NT2/D1 (cell line): ENCODE measurements at regions not wholly inside any gene's neighbourhood (a gene's known extent, or its start where the extent isn't known, plus 50 kb on each side); places are given as distances from the start of the nearest gene placed in this dataset.
A peak's percentile ranks its signal among the peaks of the same experiment; 100 is the strongest.

Experiments
- DNase-seq: peaks from one replicate; pipeline ENCODE4 v3.0.0-alpha.2; 2011; ENCODE audit warnings: low read depth, low spot score
- H3K27me3 ChIP-seq: 2 replicates; pipeline ENCODE4 v1.6.0; 2011; ENCODE audit warnings: mild to moderate bottlenecking; ENCODE audit not compliant: insufficient read length, insufficient read depth
- H3K36me3 ChIP-seq: 2 replicates; pipeline ENCODE4 v1.6.1; 2011; ENCODE audit warnings: mild to moderate bottlenecking, low read length, mixed read lengths; ENCODE audit not compliant: insufficient read depth, insufficient read length
- H3K4me1 ChIP-seq: 2 replicates; pipeline ENCODE4 v1.5.1; 2011; ENCODE audit not compliant: insufficient read depth, insufficient read length
- H3K4me3 ChIP-seq: 2 replicates; pipeline ENCODE4 v1.5.1; 2011; ENCODE audit warnings: low read depth; ENCODE audit not compliant: insufficient read length
- H3K9ac ChIP-seq: 2 replicates; pipeline ENCODE4 v1.6.0; 2011; ENCODE audit warnings: low read depth; ENCODE audit not compliant: insufficient read length
- H3K9me3 ChIP-seq: 2 replicates; pipeline ENCODE4 v1.5.1; 2011; ENCODE audit warnings: mild to moderate bottlenecking, low read length; ENCODE audit not compliant: insufficient read depth
- SUZ12 ChIP-seq: IDR thresholded peaks from 2 replicates; pipeline ENCODE4 v1.6.1; 2011; ENCODE audit not compliant: insufficient read length, insufficient read depth; ENCODE audit errors: extremely low read depth
- YY1 ChIP-seq: IDR thresholded peaks from 2 replicates; pipeline ENCODE4 v1.6.1; 2011; ENCODE audit not compliant: insufficient read length, insufficient read depth
- ZNF274 ChIP-seq: IDR thresholded peaks from 2 replicates; pipeline ENCODE4 v1.6.1; 2011; ENCODE audit warnings: mild to moderate bottlenecking, low read depth, low read length

- H3K4me3 ChIP-seq = no peak overlapping the region
- H3K9ac ChIP-seq = no peak overlapping the region
- DNase-seq = no peak
- H3K27me3 ChIP-seq = no peaks in the 10 kb centered on the region
- no peak for TF ChIP-seq YY1
- TF ChIP-seq ZNF274 = no peak
- no peak for TF ChIP-seq SUZ12
- peaks cover 28% of the 10 kb centered on the region for H3K9me3 ChIP-seq
- no peaks in the 10 kb centered on the region for H3K36me3 ChIP-seq
- no peaks in the 10 kb centered on the region for H3K4me1 ChIP-seq
These were observed 56.1 kb upstream of the PKP2 start for GRCh38 chr12:32952681-32953080.

- no peak for DNase-seq
- H3K4me1 ChIP-seq = no peaks in the 10 kb centered on the region
- H3K9ac ChIP-seq = no peak overlapping the region
- no peak overlapping the region for H3K4me3 ChIP-seq
- peaks cover 7% of the 10 kb centered on the region; the same call in 1 of the 2 replicates for H3K9me3 ChIP-seq
- no peaks in the 10 kb centered on the region for H3K27me3 ChIP-seq
- no peaks in the 10 kb centered on the region for H3K36me3 ChIP-seq
- TF ChIP-seq SUZ12 (no peak), YY1 (no peak), ZNF274 (no peak)
These were observed 53.2 kb upstream of the PKP2 start for GRCh38 chr12:32949815-32950214.

GRCh38 chr12:32947206-32948067, 50.9 kb upstream of the PKP2 start:
- H3K27me3 ChIP-seq = no peaks in the 10 kb centered on the region
- TF ChIP-seq YY1 (no peak), SUZ12 (no peak)
- no peak overlapping the region for H3K4me3 ChIP-seq
- no peak overlapping the region for H3K9ac ChIP-seq
- H3K36me3 ChIP-seq = no peaks in the 10 kb centered on the region
- H3K9me3 ChIP-seq = no peaks in the 10 kb centered on the region
- H3K4me1 ChIP-seq = no peaks in the 10 kb centered on the region
- peak; percentile 46 for DNase-seq

- Histone ChIP-seq H3K9me3 (no peaks in the 10 kb centered on the region), H3K4me1 (no peaks in the 10 kb centered on the region), H3K9ac (no peak overlapping the region), H3K36me3 (no peaks in the 10 kb centered on the region), H3K27me3 (no peaks in the 10 kb centered on the region), H3K4me3 (no peak overlapping the region)
- no peak for DNase-seq
- no peak for TF ChIP-seq ZNF274
- TF ChIP-seq SUZ12 = no peak
- TF ChIP-seq YY1 = no peak
These were observed 50.0 kb upstream of the PKP2 start for GRCh38 chr12:32946504-32947131.
